Trophoblast cell (in vitro differentiated cells and primary cell): ENCODE measurements at regions not wholly inside any gene's neighbourhood (a gene's known extent, or its start where the extent isn't known, plus 50 kb on each side); places are given as distances from the start of the nearest gene placed in this dataset.

ENCODE experiments used
- DNase-seq, 2 donors: peaks; one replicate each; pipeline ENCODE4 v3.0.0-alpha.2; 2016
- H2AFZ ChIP-seq: 2 replicates; pipeline ENCODE4 v1.6.1; 2013; ENCODE audit warnings: low read length, moderate library complexity, mild to moderate bottlenecking; ENCODE audit not compliant: insufficient read depth, poor library complexity
- H2AK5ac ChIP-seq: 2 replicates; pipeline ENCODE4 v1.6.1; 2013; ENCODE audit warnings: mild to moderate bottlenecking, low read length
- H2BK120ac ChIP-seq: 2 replicates; pipeline ENCODE4 v1.6.1; 2013; ENCODE audit warnings: low read length, mild to moderate bottlenecking, moderate library complexity; ENCODE audit not compliant: insufficient read depth, poor library complexity
- H2BK12ac ChIP-seq: 2 replicates; pipeline ENCODE4 v1.6.1; 2013; ENCODE audit warnings: mild to moderate bottlenecking, low read length, moderate library complexity
- H2BK5ac ChIP-seq: 2 replicates; pipeline ENCODE4 v1.6.1; 2013; ENCODE audit warnings: low read length, low read depth, moderate library complexity, mild to moderate bottlenecking; ENCODE audit not compliant: poor library complexity
- H3K14ac ChIP-seq: 2 replicates; pipeline ENCODE4 v1.6.1; 2013; ENCODE audit warnings: mild to moderate bottlenecking, low read length
- H3K18ac ChIP-seq: 2 replicates; pipeline ENCODE4 v1.6.1; 2013; ENCODE audit warnings: mild to moderate bottlenecking, low read length
- H3K23ac ChIP-seq: 2 replicates; pipeline ENCODE4 v1.6.1; 2013; ENCODE audit warnings: low read length
- H3K27ac ChIP-seq: 2 replicates; pipeline ENCODE4 v1.5.1; 2013; ENCODE audit warnings: low read depth, mild to moderate bottlenecking, inconsistent platforms, low read length, moderate library complexity
- H3K27me3 ChIP-seq: 2 replicates; pipeline ENCODE4 v1.6.1; 2013; ENCODE audit warnings: inconsistent platforms, mild to moderate bottlenecking, low read length, moderate library complexity; ENCODE audit not compliant: insufficient read depth
- H3K36me3 ChIP-seq, 2 experiments: 1 replicate in 1 of 2; 2 replicates in 1 of 2; pipeline ENCODE4 v1.6.1; 2013; ENCODE audit warnings: low read length in 2 of 2, mild to moderate bottlenecking in 2 of 2, moderate library complexity in 1 of 2; ENCODE audit not compliant: insufficient read depth in 2 of 2, control insufficient read depth in 1 of 2
- H3K4ac ChIP-seq: 2 replicates; pipeline ENCODE4 v1.6.1; 2013; ENCODE audit warnings: low read depth, mild to moderate bottlenecking, low read length, moderate library complexity
- H3K4me1 ChIP-seq, 2 experiments: 1 replicate in 1 of 2; 2 replicates in 1 of 2; pipeline ENCODE4 v1.6.1; 2013; ENCODE audit warnings: low read length in 2 of 2, mild to moderate bottlenecking in 2 of 2, moderate library complexity in 1 of 2; ENCODE audit not compliant: insufficient read depth in 2 of 2, control insufficient read depth in 1 of 2
- H3K4me2 ChIP-seq: 2 replicates; pipeline ENCODE4 v1.6.1; 2013; ENCODE audit warnings: inconsistent platforms, mild to moderate bottlenecking, low read length, moderate library complexity
- H3K4me3 ChIP-seq: 2 replicates; pipeline ENCODE4 v1.5.1; 2013; ENCODE audit warnings: mild to moderate bottlenecking, low read depth, low read length, inconsistent platforms
- H3K79me1 ChIP-seq: one replicate; pipeline ENCODE4 v1.6.1; 2013; ENCODE audit warnings: low read length
- H3K79me2 ChIP-seq: 2 replicates; pipeline ENCODE4 v1.6.1; 2013; ENCODE audit warnings: low read length, mild to moderate bottlenecking; ENCODE audit not compliant: control insufficient read depth, insufficient read depth, poor library complexity
- H3K9ac ChIP-seq: 2 replicates; pipeline ENCODE4 v1.6.1; 2013; ENCODE audit warnings: mild to moderate bottlenecking, low read length
- H3K9me3 ChIP-seq: 2 replicates; pipeline ENCODE4 v1.6.1; 2013; ENCODE audit warnings: low read depth, mild to moderate bottlenecking, control low read depth, inconsistent platforms, low read length; ENCODE audit not compliant: insufficient read depth
- H4K12ac ChIP-seq: 2 replicates; pipeline ENCODE4 v1.6.1; 2013; ENCODE audit warnings: low read depth, mild to moderate bottlenecking, low read length, moderate library complexity
- H4K8ac ChIP-seq: 2 replicates; pipeline ENCODE4 v1.6.1; 2013; ENCODE audit warnings: low read depth, mild to moderate bottlenecking, low read length, moderate library complexity
- H4K91ac ChIP-seq: one replicate; pipeline ENCODE4 v1.6.1; 2013; ENCODE audit warnings: low read depth, mild to moderate bottlenecking, low read length, moderate library complexity
- WGBS: extraction: QIAGEN DNeasy Blood & Tissue Kit; methylation state at CpG from one replicate; pipeline ENCODE4 v1.1.7; 2013; ENCODE audit warnings: missing lambda C conversion rate; ENCODE audit not compliant: insufficient read length, insufficient coverage; ENCODE audit errors: extremely low coverage; 5-methylcytosine and 5-hydroxymethylcytosine counted together

GRCh38 chr2:2540406-2540805 is 209.3 kb upstream of the MYT1L start:
- no peak overlapping the region for H3K18ac ChIP-seq
- no peaks in the 10 kb centered on the region for H3K36me3 ChIP-seq
- H3K4ac ChIP-seq, result no peak overlapping the region
- no peak overlapping the region for H3K4me3 ChIP-seq
- no CpG with 5 or more reads among the region's 9 CpGs for WGBS
- peaks cover 2% of the 10 kb centered on the region for H3K9me3 ChIP-seq
- no peaks in the 10 kb centered on the region for H3K79me2 ChIP-seq
- DNase-seq, result no peak
- H3K14ac ChIP-seq, result no peak overlapping the region
- no peaks in the 10 kb centered on the region for H3K27me3 ChIP-seq
- no peak overlapping the region for H4K8ac ChIP-seq
- no peak overlapping the region for H3K23ac ChIP-seq
- no peak overlapping the region for H2AK5ac ChIP-seq
- no peaks in the 10 kb centered on the region for H3K4me1 ChIP-seq
- H2AFZ ChIP-seq, result no peak overlapping the region
- H3K4me2 ChIP-seq, result no peak overlapping the region
- H3K9ac ChIP-seq, result no peak overlapping the region
- H2BK5ac ChIP-seq, result no peak overlapping the region
- H3K79me1 ChIP-seq, result no peaks in the 10 kb centered on the region
- H2BK120ac ChIP-seq, result no peak overlapping the region
- no peak overlapping the region for H4K12ac ChIP-seq
- no peak overlapping the region for H2BK12ac ChIP-seq
- no peak overlapping the region for H4K91ac ChIP-seq
- H3K27ac ChIP-seq, result no peak overlapping the region

GRCh38 chr2:2536416-2537056 is 205.5 kb upstream of the MYT1L start:
- H3K9me3 ChIP-seq, result peaks cover 2% of the 10 kb centered on the region
- no peak overlapping the region for H2BK12ac ChIP-seq
- no peaks in the 10 kb centered on the region for H3K79me2 ChIP-seq
- no peak overlapping the region for H3K4me2 ChIP-seq
- no peak overlapping the region for H4K91ac ChIP-seq
- no peaks in the 10 kb centered on the region for H3K27me3 ChIP-seq
- no peak overlapping the region for H3K9ac ChIP-seq
- H3K27ac ChIP-seq, result no peak overlapping the region
- no peak overlapping the region for H2BK120ac ChIP-seq
- H3K79me1 ChIP-seq, result no peaks in the 10 kb centered on the region
- no peak overlapping the region for H2AFZ ChIP-seq
- no peak for DNase-seq
- H2AK5ac ChIP-seq, result no peak overlapping the region
- no peak overlapping the region for H3K14ac ChIP-seq
- no peaks in the 10 kb centered on the region for H3K36me3 ChIP-seq
- no peak overlapping the region for H4K12ac ChIP-seq
- H3K4me3 ChIP-seq, result no peak overlapping the region
- H2BK5ac ChIP-seq, result no peak overlapping the region
- WGBS, result no CpG with 5 or more reads among the region's 11 CpGs
- no peaks in the 10 kb centered on the region for H3K4me1 ChIP-seq
- H3K23ac ChIP-seq, result no peak overlapping the region
- no peak overlapping the region for H3K18ac ChIP-seq
- no peak overlapping the region for H3K4ac ChIP-seq
- no peak overlapping the region for H4K8ac ChIP-seq

DNA sequence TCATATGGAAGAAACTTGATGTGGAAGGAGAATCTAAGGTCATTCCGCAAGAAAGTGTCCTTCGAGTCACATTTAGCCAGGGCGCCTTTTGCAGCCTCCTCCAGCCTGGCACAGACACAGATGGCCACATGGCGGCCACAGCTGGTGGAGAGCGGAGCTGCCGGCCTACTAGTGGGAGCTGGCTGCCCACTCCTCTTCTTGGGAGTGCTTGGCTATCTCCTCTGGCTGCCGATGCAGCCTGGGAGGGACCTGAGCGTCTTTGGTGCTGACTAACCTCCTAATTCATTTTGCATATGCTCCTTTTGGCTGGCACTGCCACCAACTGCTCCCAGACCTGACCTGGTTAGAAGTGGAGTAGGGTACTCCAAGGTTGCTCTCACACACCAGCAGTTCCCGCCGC is 199.3 kb upstream of the MYT1L start:
- no peaks in the 10 kb centered on the region for H3K79me1 ChIP-seq
- H3K4me2 ChIP-seq, result no peak overlapping the region
- no peak for DNase-seq
- no peak overlapping the region for H4K8ac ChIP-seq
- no peaks in the 10 kb centered on the region for H3K36me3 ChIP-seq
- H3K27me3 ChIP-seq, result no peaks in the 10 kb centered on the region
- no peak overlapping the region for H4K12ac ChIP-seq
- no peak overlapping the region for H3K27ac ChIP-seq
- no peak overlapping the region for H4K91ac ChIP-seq
- H2AFZ ChIP-seq, result no peak overlapping the region
- H2AK5ac ChIP-seq, result no peak overlapping the region
- no peak overlapping the region for H3K4me3 ChIP-seq
- H3K18ac ChIP-seq, result no peak overlapping the region
- H3K79me2 ChIP-seq, result no peaks in the 10 kb centered on the region
- H3K14ac ChIP-seq, result no peak overlapping the region
- H2BK120ac ChIP-seq, result no peak overlapping the region
- H3K9me3 ChIP-seq, result peaks cover 12% of the 10 kb centered on the region
- no peak overlapping the region for H3K23ac ChIP-seq
- no peak overlapping the region for H3K9ac ChIP-seq
- no peaks in the 10 kb centered on the region for H3K4me1 ChIP-seq
- no peak overlapping the region for H2BK5ac ChIP-seq
- no peak overlapping the region for H2BK12ac ChIP-seq
- H3K4ac ChIP-seq, result no peak overlapping the region
- no CpG with 5 or more reads among the region's 10 CpGs for WGBS

DNA sequence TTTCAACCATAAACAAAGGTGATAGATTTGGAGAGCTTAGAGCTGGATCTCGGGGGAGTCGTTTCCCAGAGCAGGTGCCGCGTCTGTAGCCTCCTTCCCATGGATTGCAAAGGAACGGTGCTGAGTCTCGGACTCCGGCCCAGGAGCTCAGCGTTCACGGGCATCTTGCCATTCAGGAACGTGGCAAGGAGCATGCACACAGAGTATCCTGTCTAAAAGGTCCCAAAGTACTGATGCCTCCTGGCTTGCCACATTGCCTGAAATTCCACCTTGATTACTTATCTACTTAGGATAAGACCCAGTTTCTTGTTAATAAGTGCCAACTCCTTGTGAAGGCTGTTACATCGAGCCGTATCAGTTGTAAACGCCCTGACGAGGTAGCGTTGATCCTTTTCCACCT is 197.8 kb upstream of the MYT1L start:
- Histone ChIP-seq H3K27ac (no peak overlapping the region), H3K14ac (no peak overlapping the region), H2AFZ (no peak overlapping the region), H3K23ac (no peak overlapping the region), H3K4me1 (no peaks in the 10 kb centered on the region), H2AK5ac (no peak overlapping the region), H2BK12ac (no peak overlapping the region), H2BK5ac (no peak overlapping the region), H3K18ac (no peak overlapping the region), H3K79me2 (no peaks in the 10 kb centered on the region), H3K4ac (no peak overlapping the region), H4K12ac (no peak overlapping the region), H4K8ac (no peak overlapping the region), H2BK120ac (no peak overlapping the region), H3K79me1 (no peaks in the 10 kb centered on the region), H3K9ac (no peak overlapping the region), H3K36me3 (no peaks in the 10 kb centered on the region), H3K27me3 (no peaks in the 10 kb centered on the region), H3K4me3 (no peak overlapping the region), H3K9me3 (peaks cover 12% of the 10 kb centered on the region), H4K91ac (no peak overlapping the region), H3K4me2 (no peak overlapping the region)
- WGBS, result no CpG with 5 or more reads among the region's 15 CpGs
- DNase-seq, result no peak
